ENCODE measurements at regions not wholly inside any gene's neighbourhood (a gene's known extent, or its start where the extent isn't known, plus 50 kb on each side); places are given as distances from the start of the nearest gene placed in this dataset.

GRCh38 chr1:79386730-79387129, 380.2 kb upstream of the ADGRL4 start:
- DNase-seq (ENCODE audit: low spot score) (no peak), FAIRE-seq (no peak), ATAC-seq (no peak)
- TF ChIP-seq MAFF (IDR thresholded peaks at IDR 0.05; ENCODE audit: low read depth, low read length) (peak; percentile 73), SMAD9 (CRISPR knock-in tag; IDR thresholded peaks at IDR 0.05) (no peak), MAFK (conservative IDR thresholded peaks at IDR 0.05 in 1 of 2, IDR thresholded peaks at IDR 0.05 in 1 of 2; ENCODE audit: low read length in 2 of 2) (peak; percentile 65 to 87)
- Histone ChIP-seq H3K9me3 (ENCODE audit: low read length) (peaks cover 60% of the 10 kb centered on the region), H3K4me2 (ENCODE audit: low read depth, low read length) (no peak overlapping the region), H3K79me2 (ENCODE audit: insufficient read depth, low read length) (no peaks in the 10 kb centered on the region), H3K27me3 (ENCODE audit: control insufficient read depth in 1 of 2, insufficient read depth in 2 of 2, low read length in 2 of 2) (no peaks in the 10 kb centered on the region), H3K36me3 (replicated peaks in 1 of 2; ENCODE audit: control insufficient read depth in 1 of 2, insufficient read depth in 2 of 2, low read length in 2 of 2) (no peaks in the 10 kb centered on the region), H4K20me1 (ENCODE audit: insufficient read depth, low read length) (no peaks in the 10 kb centered on the region), H3K4me3 (replicated peaks in 1 of 3; ENCODE audit: insufficient read depth in 1 of 3, low read depth in 2 of 3, low read length in 3 of 3) (no peak overlapping the region), H3K4me1 (ENCODE audit: insufficient read depth, low read length) (no peaks in the 10 kb centered on the region), H2AFZ (ENCODE audit: low read length) (no peak overlapping the region), H3K27ac (ENCODE audit: extremely low read length, insufficient read depth, low read length) (no peak overlapping the region), H3K9ac (ENCODE audit: insufficient read depth, low read depth, low read length) (no peak overlapping the region)
- in situ Hi-C loops (cut with HindIII; ENCODE audit: extremely low pct_ligation_motif_present, low pct_unique_long_range_greater_than_20kb) (no loop called here), intact Hi-C loops (cut with micrococcal nuclease; ENCODE audit: unreplicated experiment) (no loop called here)
- ChIA-PET POLR2A (no interaction called here), CTCF (ENCODE audit: low intra/inter-chr PET ratio, low total read pairs) (no interaction called here)
- BruUV-seq (replicated peaks) = no TSS peak
- 3% methylated on average over 1 of the region's 1 CpG for WGBS (ENCODE audit: low lambda C conversion rate)

DNA sequence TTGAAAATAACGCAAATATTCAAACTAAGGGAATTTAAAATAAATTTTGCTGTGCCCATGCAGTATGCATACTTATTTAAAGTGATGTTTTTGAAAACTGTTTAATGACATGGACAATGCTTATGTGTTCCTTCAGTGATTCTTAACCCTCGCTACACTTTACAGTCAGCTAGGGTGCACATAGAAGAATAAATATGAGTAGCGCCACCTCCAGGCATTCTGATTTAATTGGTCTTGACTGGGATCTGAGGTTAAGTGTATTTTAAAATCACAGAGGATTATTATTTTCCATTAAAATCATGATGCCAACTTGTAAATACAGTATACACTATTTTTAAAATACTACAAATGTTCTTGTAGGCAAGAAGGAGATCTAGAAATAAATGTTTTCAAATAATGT, 373.5 kb upstream of the ADGRL4 start:
- peaks cover 61% of the 10 kb centered on the region for H3K9me3 ChIP-seq (ENCODE audit: low read length)
- TF ChIP-seq REPIN1 (CRISPR knock-in tag; IDR thresholded peaks at IDR 0.05; ENCODE audit: borderline replicate concordance, low read depth) (no peak), PITX1 (CRISPR knock-in tag; IDR thresholded peaks at IDR 0.05) (no peak), ZNF468 (CRISPR knock-in tag; IDR thresholded peaks at IDR 0.05) (no peak), ZNF562 (CRISPR knock-in tag; IDR thresholded peaks at IDR 0.05; ENCODE audit: borderline replicate concordance) (no peak)
- no peak overlapping the region for H3K4me2 ChIP-seq (ENCODE audit: low read depth, low read length)
- no peaks in the 10 kb centered on the region for H3K4me1 ChIP-seq (ENCODE audit: insufficient read depth, low read length)
- H3K27ac ChIP-seq (ENCODE audit: extremely low read length, insufficient read depth, low read length) = no peak overlapping the region
- no TSS peak for BruUV-seq (replicated peaks)
- H3K9ac ChIP-seq (ENCODE audit: insufficient read depth, low read depth, low read length) = no peak overlapping the region
- H3K79me2 ChIP-seq (ENCODE audit: insufficient read depth, low read length) = no peaks in the 10 kb centered on the region
- CTCF ChIA-PET (ENCODE audit: low intra/inter-chr PET ratio, low total read pairs) = no interaction called here
- FAIRE-seq (no peak), DNase-seq (ENCODE audit: low spot score) (no peak), ATAC-seq (no peak)
- in situ Hi-C loops (cut with HindIII; ENCODE audit: extremely low pct_ligation_motif_present, low pct_unique_long_range_greater_than_20kb) (no loop called here), intact Hi-C loops (cut with micrococcal nuclease; ENCODE audit: unreplicated experiment) (no loop called here)
- H3K4me3 ChIP-seq (replicated peaks in 1 of 3; ENCODE audit: insufficient read depth in 1 of 3, low read depth in 2 of 3, low read length in 3 of 3) = no peak overlapping the region
- WGBS (ENCODE audit: low lambda C conversion rate) = 13% methylated on average over 3 of the region's 3 CpGs
- H3K36me3 ChIP-seq (replicated peaks in 1 of 2; ENCODE audit: control insufficient read depth in 1 of 2, insufficient read depth in 2 of 2, low read length in 2 of 2) = no peaks in the 10 kb centered on the region
- H3K27me3 ChIP-seq (ENCODE audit: control insufficient read depth in 1 of 2, insufficient read depth in 2 of 2, low read length in 2 of 2) = no peaks in the 10 kb centered on the region
- no peaks in the 10 kb centered on the region for H4K20me1 ChIP-seq (ENCODE audit: insufficient read depth, low read length)
- POLR2A ChIA-PET = no interaction called here
- H2AFZ ChIP-seq (ENCODE audit: low read length) = no peak overlapping the region

Data from HepG2 (cell line).